ENCODE measurements at regions not wholly inside any gene's neighbourhood (a gene's known extent, or its start where the extent isn't known, plus 50 kb on each side); places are given as distances from the start of the nearest gene placed in this dataset.

DNA sequence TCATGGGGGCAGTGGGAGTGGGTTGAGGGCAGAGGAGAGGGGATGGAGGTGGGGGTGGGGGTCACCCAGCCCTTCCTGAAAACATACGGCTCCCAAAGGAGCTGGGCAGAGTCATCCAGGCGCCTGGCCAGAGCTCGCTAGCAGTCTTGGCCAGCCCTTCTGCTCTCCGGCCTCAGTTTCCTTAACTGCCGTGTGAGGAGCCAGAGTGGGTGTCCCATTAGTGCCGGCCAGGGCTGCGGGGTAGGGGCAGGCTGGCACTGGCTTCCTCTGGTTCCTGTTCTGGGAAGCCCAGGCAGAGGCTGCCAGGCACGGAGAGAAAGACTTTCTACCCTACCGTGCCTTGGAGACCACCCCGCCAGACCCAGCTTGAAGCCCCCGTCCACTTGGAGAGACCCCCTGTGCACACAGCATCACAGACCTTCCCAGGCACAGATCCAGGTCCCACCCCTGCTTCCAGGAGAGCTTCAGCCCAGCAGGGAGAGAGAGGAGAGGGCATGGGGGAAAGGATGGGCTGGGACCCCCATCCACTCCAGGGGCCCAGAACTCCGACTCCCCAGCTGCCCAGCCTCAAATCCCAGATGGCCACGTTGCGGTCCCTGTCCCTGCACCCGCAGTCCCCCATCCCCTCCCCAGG, 93.3 kb downstream of the RFLNA start:
- in situ Hi-C loops (cut with MboI), result no loop called here
- Histone ChIP-seq H3K79me2 (ENCODE audit: insufficient read depth) (peaks cover 55% of the 10 kb centered on the region), H2AFZ (no peak overlapping the region), H3K9me2 (ENCODE audit: insufficient read depth) (no peaks in the 10 kb centered on the region), H3K4me2 (ENCODE audit: unreplicated experiment) (peak overlapping the region; percentile 97), H3K9me3 (ENCODE audit: low read depth) (no peaks in the 10 kb centered on the region), H3K9ac (peak overlapping the region; percentile 99), H3K4me1 (ENCODE audit: insufficient read depth) (peaks cover 45% of the 10 kb centered on the region), H3K36me3 (ENCODE audit: low read depth) (peaks cover 12% of the 10 kb centered on the region; the same call in 1 of the 2 replicates), H3K4me3 (peak overlapping the region; percentile 95), H3K27ac (peak overlapping the region; percentile 92), H3F3A (ENCODE audit: insufficient read depth) (peaks cover 39% of the 10 kb centered on the region), H3K27me3 (replicated peaks; ENCODE audit: insufficient read depth) (no peaks in the 10 kb centered on the region), H4K20me1 (ENCODE audit: insufficient read depth) (no peaks in the 10 kb centered on the region)
- DNase-seq, result peak; percentile 53
- WGBS, 2 experiments (ENCODE audit: low coverage in 1 of 2, low lambda C conversion rate in 2 of 2, missing lambda C conversion rate in 2 of 2), result 3% methylated on average over 13 to 15 of the region's 15 CpGs
- TF ChIP-seq EZH2phosphoT487 (IDR thresholded peaks at IDR 0.05; ENCODE audit: insufficient read depth, low read depth) (no peak), EZH2 (IDR thresholded peaks at IDR 0.05; ENCODE audit: insufficient read depth, poor library complexity, severe bottlenecking) (no peak)

DNA sequence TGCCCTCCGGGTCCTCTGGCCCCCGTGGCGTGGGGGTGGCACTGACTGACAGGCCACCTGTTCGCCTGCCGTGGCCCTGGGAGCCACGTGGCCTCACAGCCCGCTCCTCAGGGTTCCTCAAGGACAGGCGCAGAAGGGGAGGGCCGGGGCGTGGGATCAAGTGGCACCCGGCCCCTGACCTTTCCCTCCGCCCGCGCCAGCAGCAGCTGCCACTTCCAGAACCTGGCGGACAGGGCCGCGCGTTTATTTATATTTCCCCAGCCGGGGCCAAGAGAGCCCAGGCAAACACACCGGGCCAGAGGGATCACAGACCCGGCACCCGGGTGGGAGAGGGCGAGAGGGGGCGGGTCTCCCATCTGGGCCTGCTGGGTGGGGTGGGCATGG, 92.6 kb downstream of the RFLNA start:
- TF ChIP-seq EZH2phosphoT487 (IDR thresholded peaks at IDR 0.05; ENCODE audit: insufficient read depth, low read depth) (no peak), EZH2 (IDR thresholded peaks at IDR 0.05; ENCODE audit: insufficient read depth, poor library complexity, severe bottlenecking) (no peak)
- 5 to 6% methylated on average over 12 to 24 of the region's 24 CpGs for WGBS, 2 experiments (ENCODE audit: low coverage in 1 of 2, low lambda C conversion rate in 2 of 2, missing lambda C conversion rate in 2 of 2)
- Histone ChIP-seq H4K20me1 (ENCODE audit: insufficient read depth) (no peaks in the 10 kb centered on the region), H3K9me3 (ENCODE audit: low read depth) (no peaks in the 10 kb centered on the region), H3K36me3 (ENCODE audit: low read depth) (peaks cover 15% of the 10 kb centered on the region; the same call in 1 of the 2 replicates), H3K27me3 (replicated peaks; ENCODE audit: insufficient read depth) (no peaks in the 10 kb centered on the region), H3K4me1 (ENCODE audit: insufficient read depth) (peaks cover 42% of the 10 kb centered on the region), H2AFZ (no peak overlapping the region), H3F3A (ENCODE audit: insufficient read depth) (peaks cover 45% of the 10 kb centered on the region), H3K4me3 (peak overlapping the region; percentile 95), H3K9me2 (ENCODE audit: insufficient read depth) (no peaks in the 10 kb centered on the region), H3K4me2 (ENCODE audit: unreplicated experiment) (peak overlapping the region; percentile 97), H3K79me2 (ENCODE audit: insufficient read depth) (peaks cover 61% of the 10 kb centered on the region), H3K9ac (peak overlapping the region; percentile 99), H3K27ac (peak overlapping the region; percentile 92)
- DNase-seq, result peak; percentile 46
- in situ Hi-C loops (cut with MboI), result no loop called here

DNA sequence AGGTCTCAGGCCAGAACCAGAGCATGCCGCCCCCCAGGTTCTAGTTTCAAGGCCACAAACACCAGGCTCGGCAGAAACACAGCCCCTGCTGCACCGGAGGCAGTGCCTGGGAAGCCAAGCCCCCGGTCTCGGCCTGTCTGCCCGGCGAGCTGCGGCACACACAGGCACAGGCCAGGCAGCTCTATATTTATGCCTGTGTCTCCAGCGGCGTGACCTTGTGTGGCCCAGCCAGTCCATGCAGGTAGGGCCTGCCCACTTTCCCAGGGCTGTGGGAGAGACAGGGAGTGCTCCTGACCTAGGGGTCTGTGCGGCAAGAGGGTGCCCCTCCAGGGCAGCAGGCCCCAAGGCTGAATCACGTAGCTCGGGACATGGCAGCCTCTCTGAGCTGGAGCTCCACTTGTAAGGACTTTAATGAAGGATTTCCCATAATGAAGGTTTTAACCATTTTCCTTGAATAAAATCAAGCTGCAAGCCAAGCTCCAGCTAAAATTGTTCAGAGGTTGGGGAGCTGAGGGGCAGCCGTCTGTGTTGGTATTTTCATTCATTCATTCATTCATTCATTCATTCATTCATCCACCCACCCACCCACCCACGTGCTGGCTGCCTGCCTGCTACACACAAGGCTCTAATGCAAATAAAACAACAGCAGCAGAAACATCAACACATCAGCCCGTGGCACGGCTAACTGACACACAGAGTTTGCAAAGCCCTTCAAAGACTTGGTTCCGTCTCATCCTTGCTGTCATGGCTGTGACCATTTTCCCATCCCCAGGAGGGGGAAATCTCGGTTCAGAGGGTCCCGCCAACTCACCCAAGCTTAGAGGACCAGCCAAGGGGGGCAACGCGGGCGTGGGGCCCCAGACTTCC, 92.0 kb downstream of the RFLNA start:
- DNase-seq, result peak; percentile 66
- TF ChIP-seq EZH2phosphoT487 (IDR thresholded peaks at IDR 0.05; ENCODE audit: insufficient read depth, low read depth) (no peak), EZH2 (IDR thresholded peaks at IDR 0.05; ENCODE audit: insufficient read depth, poor library complexity, severe bottlenecking) (no peak)
- Histone ChIP-seq H4K20me1 (ENCODE audit: insufficient read depth) (no peaks in the 10 kb centered on the region), H3K4me3 (peak overlapping the region; percentile 95), H2AFZ (no peak overlapping the region), H3K9me3 (ENCODE audit: low read depth) (no peaks in the 10 kb centered on the region), H3K9me2 (ENCODE audit: insufficient read depth) (no peaks in the 10 kb centered on the region), H3K27ac (peak overlapping the region; percentile 94), H3K79me2 (ENCODE audit: insufficient read depth) (peaks cover 67% of the 10 kb centered on the region), H3K4me2 (ENCODE audit: unreplicated experiment) (peak overlapping the region; percentile 97), H3K9ac (peak overlapping the region; percentile 99), H3K4me1 (ENCODE audit: insufficient read depth) (peaks cover 42% of the 10 kb centered on the region), H3K27me3 (replicated peaks; ENCODE audit: insufficient read depth) (no peaks in the 10 kb centered on the region), H3F3A (ENCODE audit: insufficient read depth) (peaks cover 48% of the 10 kb centered on the region), H3K36me3 (ENCODE audit: low read depth) (peaks cover 15% of the 10 kb centered on the region; the same call in 1 of the 2 replicates)
- WGBS, 2 experiments (ENCODE audit: low coverage in 1 of 2, low lambda C conversion rate in 2 of 2, missing lambda C conversion rate in 2 of 2), result 19 to 20% methylated on average over 23 of the region's 23 CpGs
- in situ Hi-C loops (cut with MboI), result no loop called here

DNA sequence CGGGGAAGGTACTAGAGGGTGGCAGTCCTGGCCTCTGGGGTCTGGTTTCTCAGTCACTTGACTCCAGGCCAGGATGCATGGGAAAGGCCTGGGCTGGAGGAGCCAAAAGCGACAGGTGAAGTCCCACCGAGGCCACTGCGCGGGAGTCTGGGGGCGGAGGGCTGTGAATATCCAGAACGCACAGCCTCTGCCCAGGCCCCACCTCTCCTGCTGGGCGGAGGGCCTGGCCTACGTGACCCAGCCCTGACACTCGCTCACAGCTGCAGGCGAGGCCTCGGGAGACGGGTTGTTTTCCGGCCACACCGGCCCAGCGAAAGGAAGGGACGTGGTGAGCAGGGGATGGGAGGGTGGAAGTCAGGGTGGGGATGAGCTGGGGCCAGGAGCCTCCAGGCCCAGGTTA, 91.2 kb downstream of the RFLNA start:
- Histone ChIP-seq H3K36me3 (ENCODE audit: low read depth) (peaks cover 15% of the 10 kb centered on the region; the same call in 1 of the 2 replicates), H3K4me1 (ENCODE audit: insufficient read depth) (peaks cover 42% of the 10 kb centered on the region), H2AFZ (no peak overlapping the region), H3K27ac (peak overlapping the region; percentile 94), H4K20me1 (ENCODE audit: insufficient read depth) (no peaks in the 10 kb centered on the region), H3K9me3 (ENCODE audit: low read depth) (no peaks in the 10 kb centered on the region), H3K4me2 (ENCODE audit: unreplicated experiment) (peak overlapping the region; percentile 96), H3K9ac (peak overlapping the region; percentile 99), H3K79me2 (ENCODE audit: insufficient read depth) (peaks cover 75% of the 10 kb centered on the region), H3K27me3 (replicated peaks; ENCODE audit: insufficient read depth) (no peaks in the 10 kb centered on the region), H3K9me2 (ENCODE audit: insufficient read depth) (no peaks in the 10 kb centered on the region), H3F3A (ENCODE audit: insufficient read depth) (peaks cover 47% of the 10 kb centered on the region), H3K4me3 (peak overlapping the region; percentile 95)
- in situ Hi-C loops (cut with MboI), result no loop called here
- DNase-seq, result peak; percentile 67
- 13 to 15% methylated on average over 17 of the region's 17 CpGs for WGBS, 2 experiments (ENCODE audit: low coverage in 1 of 2, low lambda C conversion rate in 2 of 2, missing lambda C conversion rate in 2 of 2)
- TF ChIP-seq EZH2phosphoT487 (IDR thresholded peaks at IDR 0.05; ENCODE audit: insufficient read depth, low read depth) (no peak), EZH2 (IDR thresholded peaks at IDR 0.05; ENCODE audit: insufficient read depth, poor library complexity, severe bottlenecking) (no peak)

Data from GM23248 (cell line).